Liver (tissue), 8 donors: ENCODE measurements at regions not wholly inside any gene's neighbourhood (a gene's known extent, or its start where the extent isn't known, plus 50 kb on each side); places are given as distances from the start of the nearest gene placed in this dataset.

Source experiments
- DNase-seq: peaks from one replicate; pipeline ENCODE4 v3.0.0-alpha.2; 2017; ENCODE audit warnings: low spot score
- H3K27ac ChIP-seq, 2 donors: one replicate each; pipeline ENCODE4 v1.7.0; 2013; ENCODE audit warnings: inconsistent platforms in 2 of 2, low read length in 2 of 2, control low read depth in 1 of 2, low read depth in 1 of 2, mild to moderate bottlenecking in 1 of 2
- H3K27me3 ChIP-seq, 4 donors: one replicate each; pipeline versions ENCODE4 v1.6.1 to v1.7.0; 2013; ENCODE audit warnings: low read length in 3 of 4, inconsistent platforms in 1 of 4, mild to moderate bottlenecking in 1 of 4, moderate library complexity in 1 of 4; ENCODE audit not compliant: control insufficient read depth in 4 of 4, insufficient read depth in 4 of 4
- H3K36me3 ChIP-seq, 4 donors: one replicate each; pipeline versions ENCODE4 v1.6.1 to v1.7.0; 2013; ENCODE audit warnings: low read length in 3 of 4, mild to moderate bottlenecking in 3 of 4, low read depth in 1 of 4, moderate library complexity in 1 of 4; ENCODE audit not compliant: control insufficient read depth in 4 of 4, insufficient read depth in 3 of 4
- H3K4me1 ChIP-seq, 4 donors: one replicate each; pipeline versions ENCODE4 v1.6.1 to v1.7.0; 2013; ENCODE audit warnings: low read length in 3 of 4, mild to moderate bottlenecking in 3 of 4, moderate library complexity in 1 of 4; ENCODE audit not compliant: control insufficient read depth in 4 of 4, insufficient read depth in 4 of 4
- H3K4me3 ChIP-seq, 3 donors: one replicate each; pipeline versions ENCODE4 v1.6.1 to v1.7.0; 2013; ENCODE audit warnings: low read length in 3 of 3, control low read depth in 1 of 3, low read depth in 1 of 3, mild to moderate bottlenecking in 1 of 3
- H3K9ac ChIP-seq, 2 donors: one replicate each; pipeline ENCODE4 v1.7.0; 2013; ENCODE audit warnings: low read length in 2 of 2, mild to moderate bottlenecking in 2 of 2, moderate library complexity in 2 of 2, control low read depth in 1 of 2, low read depth in 1 of 2
- H3K9me3 ChIP-seq, 4 donors: one replicate each; pipeline versions ENCODE4 v1.6.1 to v1.7.0; 2013; ENCODE audit warnings: low read length in 3 of 4; ENCODE audit not compliant: control insufficient read depth in 4 of 4
- EGR1 ChIP-seq, 2 donors: IDR thresholded peaks; 2 replicates each; pipeline ENCODE4 v1.6.1; 2016 to 2018; ENCODE audit warnings: antibody characterized with exemption in 2 of 2, low read depth in 2 of 2
- FOXA1 ChIP-seq: IDR thresholded peaks from 2 replicates; pipeline ENCODE4 v1.6.1; 2016; ENCODE audit warnings: antibody characterized with exemption
- FOXA2 ChIP-seq: IDR thresholded peaks from 2 replicates; pipeline ENCODE4 v1.6.1; 2016; ENCODE audit warnings: antibody characterized with exemption
- GABPA ChIP-seq, 2 donors: IDR thresholded peaks in 1 of 2; conservative IDR thresholded peaks in 1 of 2; 2 replicates each; pipeline ENCODE4 v1.6.1; 2016; ENCODE audit warnings: antibody characterized with exemption in 2 of 2, mild to moderate bottlenecking in 1 of 2, moderate library complexity in 1 of 2
- HNF4A ChIP-seq, 2 donors: conservative IDR thresholded peaks; 2 replicates each; pipeline ENCODE4 v1.6.1; 2016; ENCODE audit warnings: antibody characterized with exemption in 2 of 2, mild to moderate bottlenecking in 2 of 2
- JUND ChIP-seq, 2 donors: IDR thresholded peaks; 2 replicates each; pipeline ENCODE4 v1.6.1; 2016; ENCODE audit warnings: antibody characterized with exemption in 2 of 2
- NR2F2 ChIP-seq: IDR thresholded peaks from 2 replicates; pipeline ENCODE4 v1.6.1; 2016; ENCODE audit warnings: antibody characterized with exemption
- RAD21 ChIP-seq, 2 donors: IDR thresholded peaks; 2 replicates each; pipeline ENCODE4 v1.6.1; 2016; ENCODE audit warnings: antibody characterized with exemption in 2 of 2, mild to moderate bottlenecking in 2 of 2
- RXRA ChIP-seq, 2 donors: IDR thresholded peaks; 2 replicates each; pipeline ENCODE4 v1.6.1; 2017 to 2018; ENCODE audit warnings: antibody characterized with exemption in 2 of 2, mild to moderate bottlenecking in 1 of 2
- SP1 ChIP-seq: IDR thresholded peaks from 2 replicates; pipeline ENCODE4 v1.6.1; 2018; ENCODE audit warnings: antibody characterized with exemption, mild to moderate bottlenecking
- YY1 ChIP-seq: IDR thresholded peaks from 2 replicates; pipeline ENCODE4 v1.6.1; 2016; ENCODE audit warnings: antibody characterized with exemption, mild to moderate bottlenecking
- WGBS: extraction: QIAGEN DNeasy Blood & Tissue Kit; methylation state at CpG from one replicate; pipeline ENCODE4 v1.1.7; 2013; 5-methylcytosine and 5-hydroxymethylcytosine counted together
- TF ChIP-seq, protein P1 (sequence below): IDR thresholded peaks from 2 replicates; pipeline ENCODE4 v1.6.1; 2016; ENCODE audit warnings: antibody characterized with exemption
- TF ChIP-seq, protein P2 (sequence below): fragments of 150-350 bp; IDR thresholded peaks from 2 replicates; pipeline ENCODE4 v1.5.1; 2017; ENCODE audit warnings: improper control_type of control experiment, low read depth, low read length; ENCODE audit not compliant: missing input control
- TF ChIP-seq, protein P3 (sequence below): IDR thresholded peaks from 2 replicates; pipeline ENCODE4 v1.6.1; 2016; ENCODE audit warnings: antibody characterized with exemption
- TF ChIP-seq, protein P4 (sequence below): IDR thresholded peaks from 2 replicates; pipeline ENCODE4 v1.6.1; 2016; ENCODE audit warnings: antibody characterized with exemption, mild to moderate bottlenecking
- TF ChIP-seq, protein P5 (sequence below): IDR thresholded peaks from 2 replicates; pipeline ENCODE4 v1.6.1; 2016; ENCODE audit warnings: antibody characterized with exemption
- donor health status: healthy.
- donor health status: healthy.
- donor health status: healthy.
- donor health status: healthy.
- donor health status: healthy.

DNA sequence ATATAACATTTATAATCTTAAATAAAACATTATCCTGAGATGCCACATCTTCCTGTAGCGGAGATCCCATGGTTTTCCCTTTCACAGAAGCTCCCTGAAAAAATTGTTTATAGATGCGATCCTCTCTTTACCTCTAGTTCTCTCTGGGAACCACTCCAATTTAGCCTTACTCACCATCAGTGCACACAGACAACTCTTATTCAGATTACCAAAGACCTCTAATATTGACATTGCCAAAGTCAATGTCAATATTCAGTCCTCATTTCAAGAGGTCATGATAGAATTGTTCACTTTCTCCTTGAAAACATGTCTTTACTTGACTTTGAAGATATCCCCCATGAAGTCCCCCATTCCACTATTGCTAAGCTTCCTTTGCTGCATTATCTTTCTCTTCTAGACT, 248.8 kb downstream of the CTH start:
- Histone ChIP-seq H3K9me3 (no peaks in the 10 kb centered on the region), H3K27me3 (no peaks in the 10 kb centered on the region), H3K27ac (no peak overlapping the region), H3K4me1 (no peaks in the 10 kb centered on the region), H3K9ac (no peak overlapping the region), H3K4me3 (no peak overlapping the region), H3K36me3 (no peaks in the 10 kb centered on the region)
- no peak for TF ChIP-seq YY1
- TF ChIP-seq, protein P1, sequence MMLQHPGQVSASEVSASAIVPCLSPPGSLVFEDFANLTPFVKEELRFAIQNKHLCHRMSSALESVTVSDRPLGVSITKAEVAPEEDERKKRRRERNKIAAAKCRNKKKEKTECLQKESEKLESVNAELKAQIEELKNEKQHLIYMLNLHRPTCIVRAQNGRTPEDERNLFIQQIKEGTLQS: no peak
- TF ChIP-seq, protein P2, sequence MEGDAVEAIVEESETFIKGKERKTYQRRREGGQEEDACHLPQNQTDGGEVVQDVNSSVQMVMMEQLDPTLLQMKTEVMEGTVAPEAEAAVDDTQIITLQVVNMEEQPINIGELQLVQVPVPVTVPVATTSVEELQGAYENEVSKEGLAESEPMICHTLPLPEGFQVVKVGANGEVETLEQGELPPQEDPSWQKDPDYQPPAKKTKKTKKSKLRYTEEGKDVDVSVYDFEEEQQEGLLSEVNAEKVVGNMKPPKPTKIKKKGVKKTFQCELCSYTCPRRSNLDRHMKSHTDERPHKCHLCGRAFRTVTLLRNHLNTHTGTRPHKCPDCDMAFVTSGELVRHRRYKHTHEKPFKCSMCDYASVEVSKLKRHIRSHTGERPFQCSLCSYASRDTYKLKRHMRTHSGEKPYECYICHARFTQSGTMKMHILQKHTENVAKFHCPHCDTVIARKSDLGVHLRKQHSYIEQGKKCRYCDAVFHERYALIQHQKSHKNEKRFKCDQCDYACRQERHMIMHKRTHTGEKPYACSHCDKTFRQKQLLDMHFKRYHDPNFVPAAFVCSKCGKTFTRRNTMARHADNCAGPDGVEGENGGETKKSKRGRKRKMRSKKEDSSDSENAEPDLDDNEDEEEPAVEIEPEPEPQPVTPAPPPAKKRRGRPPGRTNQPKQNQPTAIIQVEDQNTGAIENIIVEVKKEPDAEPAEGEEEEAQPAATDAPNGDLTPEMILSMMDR: no peak
- TF ChIP-seq, protein P3, sequence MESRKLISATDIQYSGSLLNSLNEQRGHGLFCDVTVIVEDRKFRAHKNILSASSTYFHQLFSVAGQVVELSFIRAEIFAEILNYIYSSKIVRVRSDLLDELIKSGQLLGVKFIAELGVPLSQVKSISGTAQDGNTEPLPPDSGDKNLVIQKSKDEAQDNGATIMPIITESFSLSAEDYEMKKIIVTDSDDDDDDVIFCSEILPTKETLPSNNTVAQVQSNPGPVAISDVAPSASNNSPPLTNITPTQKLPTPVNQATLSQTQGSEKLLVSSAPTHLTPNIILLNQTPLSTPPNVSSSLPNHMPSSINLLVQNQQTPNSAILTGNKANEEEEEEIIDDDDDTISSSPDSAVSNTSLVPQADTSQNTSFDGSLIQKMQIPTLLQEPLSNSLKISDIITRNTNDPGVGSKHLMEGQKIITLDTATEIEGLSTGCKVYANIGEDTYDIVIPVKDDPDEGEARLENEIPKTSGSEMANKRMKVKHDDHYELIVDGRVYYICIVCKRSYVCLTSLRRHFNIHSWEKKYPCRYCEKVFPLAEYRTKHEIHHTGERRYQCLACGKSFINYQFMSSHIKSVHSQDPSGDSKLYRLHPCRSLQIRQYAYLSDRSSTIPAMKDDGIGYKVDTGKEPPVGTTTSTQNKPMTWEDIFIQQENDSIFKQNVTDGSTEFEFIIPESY: no peak
- TF ChIP-seq SP1: no peak
- peak; percentile 54 for TF ChIP-seq FOXA2
- TF ChIP-seq GABPA (IDR thresholded peaks at IDR 0.05 in 1 of 2, conservative IDR thresholded peaks at IDR 0.05 in 1 of 2): no peak
- no peak for TF ChIP-seq JUND (IDR thresholded peaks at IDR 0.05)
- TF ChIP-seq HNF4A (conservative IDR thresholded peaks at IDR 0.05): peak in 1 of 2 donors; percentile 25
- peak; percentile 45 for TF ChIP-seq FOXA1
- no peak for TF ChIP-seq EGR1 (IDR thresholded peaks at IDR 0.05; ENCODE audit: low read depth in 2 of 2)
- TF ChIP-seq, protein P4, sequence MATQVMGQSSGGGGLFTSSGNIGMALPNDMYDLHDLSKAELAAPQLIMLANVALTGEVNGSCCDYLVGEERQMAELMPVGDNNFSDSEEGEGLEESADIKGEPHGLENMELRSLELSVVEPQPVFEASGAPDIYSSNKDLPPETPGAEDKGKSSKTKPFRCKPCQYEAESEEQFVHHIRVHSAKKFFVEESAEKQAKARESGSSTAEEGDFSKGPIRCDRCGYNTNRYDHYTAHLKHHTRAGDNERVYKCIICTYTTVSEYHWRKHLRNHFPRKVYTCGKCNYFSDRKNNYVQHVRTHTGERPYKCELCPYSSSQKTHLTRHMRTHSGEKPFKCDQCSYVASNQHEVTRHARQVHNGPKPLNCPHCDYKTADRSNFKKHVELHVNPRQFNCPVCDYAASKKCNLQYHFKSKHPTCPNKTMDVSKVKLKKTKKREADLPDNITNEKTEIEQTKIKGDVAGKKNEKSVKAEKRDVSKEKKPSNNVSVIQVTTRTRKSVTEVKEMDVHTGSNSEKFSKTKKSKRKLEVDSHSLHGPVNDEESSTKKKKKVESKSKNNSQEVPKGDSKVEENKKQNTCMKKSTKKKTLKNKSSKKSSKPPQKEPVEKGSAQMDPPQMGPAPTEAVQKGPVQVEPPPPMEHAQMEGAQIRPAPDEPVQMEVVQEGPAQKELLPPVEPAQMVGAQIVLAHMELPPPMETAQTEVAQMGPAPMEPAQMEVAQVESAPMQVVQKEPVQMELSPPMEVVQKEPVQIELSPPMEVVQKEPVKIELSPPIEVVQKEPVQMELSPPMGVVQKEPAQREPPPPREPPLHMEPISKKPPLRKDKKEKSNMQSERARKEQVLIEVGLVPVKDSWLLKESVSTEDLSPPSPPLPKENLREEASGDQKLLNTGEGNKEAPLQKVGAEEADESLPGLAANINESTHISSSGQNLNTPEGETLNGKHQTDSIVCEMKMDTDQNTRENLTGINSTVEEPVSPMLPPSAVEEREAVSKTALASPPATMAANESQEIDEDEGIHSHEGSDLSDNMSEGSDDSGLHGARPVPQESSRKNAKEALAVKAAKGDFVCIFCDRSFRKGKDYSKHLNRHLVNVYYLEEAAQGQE: no peak
- TF ChIP-seq, protein P5, sequence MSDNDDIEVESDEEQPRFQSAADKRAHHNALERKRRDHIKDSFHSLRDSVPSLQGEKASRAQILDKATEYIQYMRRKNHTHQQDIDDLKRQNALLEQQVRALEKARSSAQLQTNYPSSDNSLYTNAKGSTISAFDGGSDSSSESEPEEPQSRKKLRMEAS: no peak
- WGBS: 43% methylated on average over 2 of the region's 2 CpGs
- DNase-seq: no peak

DNA sequence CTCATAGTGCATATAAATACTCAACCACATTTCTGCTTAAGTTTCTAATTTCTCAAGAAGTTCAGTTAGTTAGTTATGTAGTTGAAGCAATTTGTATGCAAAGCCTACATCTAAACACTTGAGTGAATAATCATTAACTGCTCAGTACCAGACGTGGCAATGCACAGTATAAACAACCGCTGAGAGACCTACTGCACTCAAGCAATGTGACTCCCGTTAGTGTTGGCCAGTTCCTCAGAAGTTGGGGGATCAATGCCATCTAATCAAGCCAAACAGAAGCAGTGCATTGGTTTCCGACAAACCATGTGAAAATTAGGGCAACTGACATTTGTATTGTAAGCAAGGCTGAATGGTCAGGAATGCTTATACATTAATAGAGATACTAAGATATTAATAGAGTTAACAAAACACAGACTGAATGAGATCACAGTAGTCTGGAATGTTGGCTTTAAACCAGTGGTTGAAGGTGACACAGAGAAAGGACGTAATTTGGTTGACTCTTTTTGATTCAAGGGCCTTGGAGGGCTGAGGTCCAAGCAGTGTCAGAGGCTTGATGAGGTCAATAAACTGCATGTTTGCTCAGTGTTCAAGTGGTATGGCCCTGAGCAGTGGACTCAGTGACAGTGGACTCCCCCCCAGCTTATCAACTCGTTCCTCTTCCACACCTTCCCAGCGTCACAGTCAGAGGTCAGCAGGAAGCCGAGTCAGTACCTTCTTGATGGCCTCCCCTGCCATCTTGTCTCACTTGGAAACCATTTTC, 255.5 kb downstream of the CTH start:
- H3K27me3 ChIP-seq: no peaks in the 10 kb centered on the region
- H3K4me3 ChIP-seq: no peak overlapping the region
- no peaks in the 10 kb centered on the region for H3K9me3 ChIP-seq
- no peak for DNase-seq
- TF ChIP-seq FOXA2: no peak
- TF ChIP-seq HNF4A (conservative IDR thresholded peaks at IDR 0.05): no peak
- TF ChIP-seq, protein P5: no peak
- no peak for TF ChIP-seq YY1
- TF ChIP-seq RAD21 (IDR thresholded peaks at IDR 0.05): no peak
- no peak for TF ChIP-seq RXRA (IDR thresholded peaks at IDR 0.05)
- no peak for TF ChIP-seq NR2F2
- TF ChIP-seq, protein P2: no peak
- TF ChIP-seq SP1: no peak
- H3K4me1 ChIP-seq: no peaks in the 10 kb centered on the region
- H3K36me3 ChIP-seq: no peaks in the 10 kb centered on the region
- no peak overlapping the region for H3K9ac ChIP-seq
- no peak overlapping the region for H3K27ac ChIP-seq
- 34% methylated on average over 8 of the region's 8 CpGs for WGBS
